CD4-positive, alpha-beta T cell (primary cell): ENCODE measurements at regions not wholly inside any gene's neighbourhood (a gene's known extent, or its start where the extent isn't known, plus 50 kb on each side); places are given as distances from the start of the nearest gene placed in this dataset.

Experiments used
- ATAC-seq: fragments of 200-7000 bp; cut with Tn5 transposase; one replicate; pipeline ENCODE4 v1.10.0; 2022; ENCODE audit warnings: mild to moderate bottlenecking; ENCODE audit not compliant: poor library complexity
- CTCF ChIA-PET: fragments of 350-600 bp; sonication (Branson Sonifier 250); formaldehyde crosslinking; loops from one replicate; lab custom pipeline; 2021; ENCODE audit warnings: antibody characterized with exemption, inconsistent platforms; lab: Charles Lee
- POLR2A ChIA-PET: fragments of 350-600 bp; sonication (Branson Sonifier 250); formaldehyde crosslinking; loops from one replicate; lab custom pipeline; 2021; ENCODE audit warnings: antibody characterized with exemption, inconsistent platforms; lab: Charles Lee
- DNase-seq, 14 experiments: peaks; one replicate each; pipeline ENCODE4 v3.0.0-alpha.2; 2013 to 2020; ENCODE audit warnings: mixed read lengths in 2 of 14
- H3K27ac ChIP-seq, 2 donors: one replicate each; pipeline versions ENCODE4 v1.5.1 to v1.7.0; 2013; ENCODE audit warnings: low read length in 2 of 2, low read depth in 1 of 2, mild to moderate bottlenecking in 1 of 2
- H3K27me3 ChIP-seq, 2 experiments: 1 replicate in 1 of 2; 2 replicates in 1 of 2; pipeline versions ENCODE4 v1.6.1 to v1.7.0; 2013; ENCODE audit warnings: low read length in 2 of 2, control low read depth in 1 of 2, mild to moderate bottlenecking in 1 of 2, moderate library complexity in 1 of 2; ENCODE audit not compliant: insufficient read depth in 2 of 2, control insufficient read depth in 1 of 2
- H3K36me3 ChIP-seq: one replicate; pipeline ENCODE4 v1.6.1; 2013; ENCODE audit warnings: low read length, control low read depth; ENCODE audit not compliant: insufficient read depth
- H3K4me1 ChIP-seq: one replicate; pipeline ENCODE4 v1.6.1; 2013; ENCODE audit warnings: low read length, control low read depth; ENCODE audit not compliant: insufficient read depth
- H3K4me3 ChIP-seq: one replicate; pipeline ENCODE4 v1.5.1; 2013; ENCODE audit warnings: mild to moderate bottlenecking, low read length, moderate library complexity
- H3K9me3 ChIP-seq, 2 experiments: 1 replicate in 1 of 2; 2 replicates in 1 of 2; pipeline versions ENCODE4 v1.6.1 to v1.7.0; 2013; ENCODE audit warnings: low read length in 2 of 2, mild to moderate bottlenecking in 2 of 2, control low read depth in 1 of 2, moderate library complexity in 1 of 2; ENCODE audit not compliant: control insufficient read depth in 1 of 2, insufficient read depth in 1 of 2
- H3K27ac Mint-ChIP-seq: one replicate; pipeline ENCODE4 v1.8.0; 2020; ENCODE audit warnings: mixed read lengths
- H3K27me3 Mint-ChIP-seq: one replicate; pipeline ENCODE4 v1.8.0; 2021; ENCODE audit warnings: mixed read lengths
- H3K36me3 Mint-ChIP-seq: one replicate; pipeline ENCODE4 v1.8.0; 2021; ENCODE audit warnings: low read depth, mixed read lengths
- H3K4me1 Mint-ChIP-seq: one replicate; pipeline ENCODE4 v1.8.0; 2021; ENCODE audit warnings: low read depth, mixed read lengths
- H3K4me3 Mint-ChIP-seq: one replicate; pipeline ENCODE4 v1.8.0; 2020; ENCODE audit warnings: mild to moderate bottlenecking, mixed read lengths
- H3K9me3 Mint-ChIP-seq: one replicate; pipeline ENCODE4 v1.8.0; 2020; ENCODE audit warnings: mixed read lengths
- intact Hi-C, 2 experiments: fragments of 100-400 bp; cut with DNase I in 1 of 2; cut with micrococcal nuclease in 1 of 2; formaldehyde crosslinking; loops; one replicate each; pipeline versions ENCODE4 v1.15.1 to v1.9.0; 2023 to 2025; cut with DNase I, micrococcal nuclease
- TF ChIP-seq, protein P1 (sequence below): fragments of 200-600 bp; IDR thresholded peaks from one replicate; pipeline ENCODE4 v1.8.0; 2022; ENCODE audit warnings: antibody characterized with exemption, mild to moderate bottlenecking

DNA sequence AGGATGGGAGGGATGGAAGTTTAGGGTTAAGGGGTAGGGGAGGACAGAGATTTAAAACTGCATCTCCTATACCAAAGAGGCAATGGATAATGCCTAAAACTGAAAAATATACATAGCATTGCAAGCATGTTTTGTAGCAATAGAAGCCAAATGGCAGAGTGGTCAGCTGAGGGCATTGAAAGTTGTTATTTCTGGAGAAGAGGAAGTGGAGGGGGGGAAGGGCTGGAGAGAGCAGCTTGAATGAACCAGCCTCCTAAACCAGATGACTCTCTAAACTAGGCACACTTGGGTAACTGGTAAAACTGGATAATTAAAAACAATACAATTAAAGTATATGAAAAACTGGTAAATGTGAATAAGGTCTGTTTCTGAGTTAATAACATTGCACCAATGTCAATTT is 70.3 kb upstream of the TP53I11 start:
- intact Hi-C loops, result no loop called here

DNA sequence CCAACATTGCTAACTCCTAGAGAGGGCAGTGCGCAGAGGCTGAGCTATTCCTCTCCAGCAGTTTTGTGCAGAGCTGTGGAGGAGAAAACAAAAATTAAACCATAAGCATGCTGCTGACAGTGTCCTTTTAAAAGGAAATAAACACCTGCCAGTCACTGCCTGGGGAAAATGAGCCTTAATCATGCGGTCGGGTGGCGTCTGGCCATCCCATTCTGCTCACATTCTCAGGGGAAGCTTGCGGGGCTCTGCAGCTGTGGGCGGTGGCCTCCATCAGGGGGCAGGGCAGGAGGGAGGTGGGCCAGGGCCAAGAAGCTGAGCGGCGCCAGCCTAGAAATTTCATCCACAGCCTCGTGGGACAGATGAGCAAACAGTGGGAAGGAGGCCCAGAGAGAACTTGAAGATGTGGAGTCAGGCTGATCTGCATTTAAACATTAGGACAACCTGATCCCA is 71.0 kb upstream of the TP53I11 start:
- Mint-ChIP-seq H3K4me3 (no peak overlapping the region), H3K4me1 (peaks cover 13% of the 10 kb centered on the region), H3K36me3 (no peaks in the 10 kb centered on the region), H3K27me3 (peaks cover 6% of the 10 kb centered on the region), H3K9me3 (no peaks in the 10 kb centered on the region), H3K27ac (no peak overlapping the region)
- Histone ChIP-seq H3K36me3 (no peaks in the 10 kb centered on the region), H3K4me1 (peaks cover 10% of the 10 kb centered on the region), H3K27ac (no peak overlapping the region), H3K27me3 (peaks cover 5 to 7% of the 10 kb centered on the region in 2 experiments), H3K9me3 (no peaks in the 10 kb centered on the region), H3K4me3 (no peak overlapping the region)
- intact Hi-C loops, result no loop called here
- TF ChIP-seq, protein P1, sequence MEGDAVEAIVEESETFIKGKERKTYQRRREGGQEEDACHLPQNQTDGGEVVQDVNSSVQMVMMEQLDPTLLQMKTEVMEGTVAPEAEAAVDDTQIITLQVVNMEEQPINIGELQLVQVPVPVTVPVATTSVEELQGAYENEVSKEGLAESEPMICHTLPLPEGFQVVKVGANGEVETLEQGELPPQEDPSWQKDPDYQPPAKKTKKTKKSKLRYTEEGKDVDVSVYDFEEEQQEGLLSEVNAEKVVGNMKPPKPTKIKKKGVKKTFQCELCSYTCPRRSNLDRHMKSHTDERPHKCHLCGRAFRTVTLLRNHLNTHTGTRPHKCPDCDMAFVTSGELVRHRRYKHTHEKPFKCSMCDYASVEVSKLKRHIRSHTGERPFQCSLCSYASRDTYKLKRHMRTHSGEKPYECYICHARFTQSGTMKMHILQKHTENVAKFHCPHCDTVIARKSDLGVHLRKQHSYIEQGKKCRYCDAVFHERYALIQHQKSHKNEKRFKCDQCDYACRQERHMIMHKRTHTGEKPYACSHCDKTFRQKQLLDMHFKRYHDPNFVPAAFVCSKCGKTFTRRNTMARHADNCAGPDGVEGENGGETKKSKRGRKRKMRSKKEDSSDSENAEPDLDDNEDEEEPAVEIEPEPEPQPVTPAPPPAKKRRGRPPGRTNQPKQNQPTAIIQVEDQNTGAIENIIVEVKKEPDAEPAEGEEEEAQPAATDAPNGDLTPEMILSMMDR, result no peak
- DNase-seq (no peak), ATAC-seq (no peak)
- ChIA-PET POLR2A (no interaction called here), CTCF (no interaction called here)

More for the DNA sequence above, 70.3 kb upstream of the TP53I11 start:
- Mint-ChIP-seq H3K4me1 (peaks cover 9% of the 10 kb centered on the region), H3K4me3 (no peak overlapping the region), H3K36me3 (no peaks in the 10 kb centered on the region), H3K9me3 (peaks cover 5% of the 10 kb centered on the region), H3K27ac (no peak overlapping the region), H3K27me3 (peaks cover 12% of the 10 kb centered on the region)
- DNase-seq (no peak), ATAC-seq (no peak)
- ChIA-PET POLR2A (no interaction called here), CTCF (no interaction called here)
- Histone ChIP-seq H3K27ac (no peak overlapping the region), H3K4me1 (peaks cover 6% of the 10 kb centered on the region), H3K4me3 (no peak overlapping the region), H3K27me3 (peaks cover 5 to 7% of the 10 kb centered on the region in 2 experiments), H3K36me3 (no peaks in the 10 kb centered on the region), H3K9me3 (no peaks in the 10 kb centered on the region)
- TF ChIP-seq, protein P1, result no peak

DNA sequence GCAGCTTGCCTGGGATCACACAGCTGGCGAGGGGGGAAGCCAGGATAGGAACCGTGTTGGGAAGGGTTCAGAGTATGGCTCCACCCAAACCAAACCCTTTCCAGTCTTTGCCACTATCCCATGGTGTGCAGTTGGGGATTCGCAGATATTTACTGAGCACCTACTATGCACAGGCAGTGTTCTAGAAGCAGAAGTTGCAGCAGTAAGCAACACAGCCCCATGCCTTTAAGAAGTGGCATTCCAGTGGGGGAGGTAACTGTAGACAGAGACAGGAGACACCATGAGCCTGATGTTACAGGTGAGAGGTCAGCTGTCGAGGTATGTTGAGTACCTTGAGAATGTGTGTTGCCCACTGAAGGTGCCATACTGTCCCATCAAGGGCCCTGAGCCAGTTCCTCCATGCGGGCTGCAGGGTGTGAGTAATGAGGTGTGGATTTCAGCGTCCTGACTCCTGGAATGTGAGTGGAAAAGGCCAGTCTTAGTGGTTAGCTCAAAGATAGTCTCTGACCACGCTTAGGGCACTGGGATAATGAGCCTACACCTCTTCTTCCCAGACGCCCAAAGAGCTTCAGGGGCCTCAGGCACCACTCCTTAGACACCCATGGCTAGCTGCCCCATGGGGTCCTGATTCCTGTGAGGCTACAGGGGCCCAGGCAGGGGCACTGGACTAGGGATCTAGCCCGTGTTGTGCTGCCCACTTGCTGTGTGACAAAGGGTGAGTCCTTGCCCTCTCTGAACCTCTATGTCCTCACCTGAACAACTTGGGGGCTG is 71.8 kb upstream of the TP53I11 start:
- ChIA-PET POLR2A (interaction anchor here (0.5 kb wide), 1 partner anchor 58 kb away, joined by 3 read pairs; no protein-coding TSS in a partner anchor), CTCF (no interaction called here)
- Histone ChIP-seq H3K4me1 (peaks cover 10% of the 10 kb centered on the region), H3K4me3 (no peak overlapping the region), H3K36me3 (no peaks in the 10 kb centered on the region), H3K27me3 (peaks cover 5 to 7% of the 10 kb centered on the region in 2 experiments), H3K9me3 (no peaks in the 10 kb centered on the region), H3K27ac (no peak overlapping the region)
- Mint-ChIP-seq H3K9me3 (no peaks in the 10 kb centered on the region), H3K27ac (no peak overlapping the region), H3K36me3 (no peaks in the 10 kb centered on the region), H3K4me3 (no peak overlapping the region), H3K4me1 (peaks cover 13% of the 10 kb centered on the region), H3K27me3 (peaks cover 6% of the 10 kb centered on the region)
- ATAC-seq (no peak), DNase-seq (no peak)
- TF ChIP-seq, protein P1, result no peak
- intact Hi-C loops, result no loop called here
